ENCODE measurements at regions not wholly inside any gene's neighbourhood (a gene's known extent, or its start where the extent isn't known, plus 50 kb on each side); places are given as distances from the start of the nearest gene placed in this dataset.

DNA sequence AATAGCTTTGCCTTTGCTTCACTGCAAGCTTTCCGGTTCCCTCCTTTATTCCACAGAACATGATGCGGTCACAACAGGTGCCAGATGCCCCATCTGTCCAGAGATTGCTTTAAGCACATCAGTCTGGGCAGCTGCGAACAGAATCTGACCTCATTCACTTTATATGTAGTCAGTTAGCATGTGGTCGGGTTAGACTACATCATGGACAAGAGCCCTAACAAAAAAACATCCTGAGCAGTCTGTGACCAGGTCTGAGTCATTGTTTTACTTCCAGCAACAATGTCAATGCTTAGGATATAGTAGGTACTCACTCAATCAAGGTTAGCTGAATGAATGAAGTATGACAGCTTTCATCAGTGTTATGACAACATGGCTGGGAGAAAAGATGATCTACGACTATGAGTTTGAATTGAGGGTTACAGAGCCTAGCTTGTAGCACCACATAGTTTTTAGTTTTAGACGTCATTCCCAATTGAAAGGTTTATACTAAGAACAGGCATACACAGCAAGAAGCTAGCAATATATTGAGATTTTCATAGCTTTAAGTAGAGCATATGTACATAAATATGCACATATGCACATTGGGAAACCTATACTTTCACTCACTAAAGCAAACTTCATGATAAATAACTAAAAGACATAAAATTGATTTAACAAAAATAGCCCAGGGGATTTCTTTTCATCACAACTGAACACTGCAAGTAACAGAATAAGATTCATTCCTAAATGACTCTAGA, 64.2 kb upstream of the TMCC3 start:
- peak overlapping the region; percentile 80 for H3K27ac ChIP-seq (ENCODE audit: low read depth, low read length)
- H3K9ac ChIP-seq (ENCODE audit: low read depth in 1 of 3, low read length in 3 of 3), result peak overlapping the region in 1 of 3 donors; percentile 24
- H3K9me3 ChIP-seq (ENCODE audit: control insufficient read depth in 3 of 3, low read length in 3 of 3), result no peaks in the 10 kb centered on the region
- H3K4me3 ChIP-seq (ENCODE audit: low read length in 3 of 3), result no peak overlapping the region
- peaks cover 15 to 20% (median 17%) of the 10 kb centered on the region in 3 donors for H3K4me1 ChIP-seq (ENCODE audit: control insufficient read depth in 3 of 3, insufficient read depth in 3 of 3, low read length in 3 of 3)
- H3K27me3 ChIP-seq (ENCODE audit: control insufficient read depth in 3 of 3, insufficient read depth in 3 of 3, low read length in 3 of 3), result no peaks in the 10 kb centered on the region
- no peaks in the 10 kb centered on the region for H3K36me3 ChIP-seq (ENCODE audit: control insufficient read depth in 3 of 3, insufficient read depth in 3 of 3, low read length in 3 of 3)

DNA sequence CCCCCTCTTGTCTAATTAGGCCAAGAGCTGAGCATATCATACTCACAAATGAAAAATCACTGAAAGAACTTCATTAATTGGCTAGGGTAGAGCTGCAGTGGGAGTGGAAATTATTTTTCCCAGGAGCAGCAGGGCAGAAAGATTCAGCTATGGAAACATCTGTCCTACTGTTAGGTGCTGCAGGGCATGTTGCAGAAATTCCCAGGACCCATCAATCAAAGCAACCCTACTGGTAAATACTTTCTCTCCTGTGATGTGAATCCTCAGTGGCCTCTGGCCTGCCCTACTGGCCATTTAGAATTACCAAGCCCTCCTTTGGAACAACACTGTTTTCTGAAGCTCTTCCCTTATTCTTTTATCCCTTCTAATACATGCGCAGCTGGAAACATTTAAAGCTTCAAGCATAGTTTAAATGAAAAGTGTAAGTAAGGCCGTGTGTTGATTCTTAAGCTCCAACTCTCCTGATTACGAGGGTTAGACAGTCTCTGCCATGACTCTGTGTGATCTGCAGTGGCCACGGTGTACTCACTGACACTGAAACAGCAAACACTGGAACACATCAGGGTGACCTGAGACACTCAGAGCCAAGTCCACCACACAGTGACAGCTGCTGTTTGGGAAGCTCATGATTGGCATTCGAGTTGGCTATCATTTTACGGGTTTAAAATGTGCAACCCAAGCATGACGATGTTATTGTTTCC, 62.6 kb upstream of the TMCC3 start:
- peak overlapping the region; percentile 80 for H3K27ac ChIP-seq (ENCODE audit: low read depth, low read length)
- no peak overlapping the region for H3K4me3 ChIP-seq (ENCODE audit: low read length in 3 of 3)
- H3K36me3 ChIP-seq (ENCODE audit: control insufficient read depth in 3 of 3, insufficient read depth in 3 of 3, low read length in 3 of 3), result no peaks in the 10 kb centered on the region
- H3K9ac ChIP-seq (ENCODE audit: low read depth in 1 of 3, low read length in 3 of 3), result peak overlapping the region; percentile 23 to 61 (median 25)
- H3K9me3 ChIP-seq (ENCODE audit: control insufficient read depth in 3 of 3, low read length in 3 of 3), result no peaks in the 10 kb centered on the region
- H3K27me3 ChIP-seq (ENCODE audit: control insufficient read depth in 3 of 3, insufficient read depth in 3 of 3, low read length in 3 of 3), result no peaks in the 10 kb centered on the region
- peaks cover 15 to 20% (median 17%) of the 10 kb centered on the region in 3 donors for H3K4me1 ChIP-seq (ENCODE audit: control insufficient read depth in 3 of 3, insufficient read depth in 3 of 3, low read length in 3 of 3)

DNA sequence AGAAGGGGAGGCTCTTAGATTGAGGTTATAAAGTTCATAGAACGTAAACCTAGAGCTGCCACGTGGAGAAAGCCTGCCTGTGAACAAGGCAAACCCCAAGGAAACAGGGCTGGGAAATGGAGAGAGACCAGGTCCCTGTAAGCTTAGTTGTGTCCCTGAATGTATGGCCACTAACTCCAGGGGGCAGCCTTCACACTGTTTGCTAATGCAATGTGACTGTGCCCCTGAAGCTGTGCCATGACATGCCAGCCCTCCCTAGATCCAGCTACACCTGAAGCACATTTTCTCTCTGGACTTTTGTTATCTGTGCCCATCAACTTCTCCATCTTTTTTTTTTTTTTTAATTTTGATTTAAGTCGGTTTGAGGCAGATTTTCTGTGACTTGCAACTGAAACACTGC, 60.6 kb upstream of the TMCC3 start:
- no peak overlapping the region for H3K9ac ChIP-seq (ENCODE audit: low read depth in 1 of 3, low read length in 3 of 3)
- H3K27ac ChIP-seq (ENCODE audit: low read depth, low read length), result no peak overlapping the region
- H3K27me3 ChIP-seq (ENCODE audit: control insufficient read depth in 3 of 3, insufficient read depth in 3 of 3, low read length in 3 of 3), result no peaks in the 10 kb centered on the region
- H3K36me3 ChIP-seq (ENCODE audit: control insufficient read depth in 3 of 3, insufficient read depth in 3 of 3, low read length in 3 of 3), result no peaks in the 10 kb centered on the region
- peaks cover 12 to 27% (median 19%) of the 10 kb centered on the region in 3 donors for H3K4me1 ChIP-seq (ENCODE audit: control insufficient read depth in 3 of 3, insufficient read depth in 3 of 3, low read length in 3 of 3)
- H3K4me3 ChIP-seq (ENCODE audit: low read length in 3 of 3), result no peak overlapping the region
- no peaks in the 10 kb centered on the region for H3K9me3 ChIP-seq (ENCODE audit: control insufficient read depth in 3 of 3, low read length in 3 of 3)

DNA sequence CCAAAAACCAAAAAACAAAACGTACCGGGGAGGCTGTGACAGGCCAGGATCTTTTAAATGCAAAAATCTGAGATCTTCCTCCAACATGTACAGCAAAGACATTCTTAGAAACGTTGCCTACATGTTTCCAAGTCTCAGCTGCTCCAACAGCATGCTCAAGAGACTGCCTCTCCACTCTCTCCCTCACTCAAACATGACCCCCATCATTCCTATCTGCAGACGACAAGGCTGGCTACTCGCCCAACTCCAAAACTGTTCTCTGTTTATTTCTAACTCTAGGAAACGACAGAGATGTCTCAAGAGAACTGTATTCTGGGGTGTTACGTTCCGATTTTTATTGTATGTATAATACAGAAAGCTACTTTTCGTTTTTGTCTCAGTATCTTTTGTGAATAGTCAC, 57.5 kb upstream of the TMCC3 start:
- H3K4me3 ChIP-seq (ENCODE audit: low read length in 3 of 3), result no peak overlapping the region
- no peaks in the 10 kb centered on the region for H3K9me3 ChIP-seq (ENCODE audit: control insufficient read depth in 3 of 3, low read length in 3 of 3)
- no peaks in the 10 kb centered on the region for H3K36me3 ChIP-seq (ENCODE audit: control insufficient read depth in 3 of 3, insufficient read depth in 3 of 3, low read length in 3 of 3)
- H3K9ac ChIP-seq (ENCODE audit: low read depth in 1 of 3, low read length in 3 of 3), result no peak overlapping the region
- H3K27ac ChIP-seq (ENCODE audit: low read depth, low read length), result peak overlapping the region; percentile 19
- peaks cover 6 to 18% (median 15%) of the 10 kb centered on the region in 3 donors for H3K4me1 ChIP-seq (ENCODE audit: control insufficient read depth in 3 of 3, insufficient read depth in 3 of 3, low read length in 3 of 3)
- H3K27me3 ChIP-seq (ENCODE audit: control insufficient read depth in 3 of 3, insufficient read depth in 3 of 3, low read length in 3 of 3), result no peaks in the 10 kb centered on the region

DNA sequence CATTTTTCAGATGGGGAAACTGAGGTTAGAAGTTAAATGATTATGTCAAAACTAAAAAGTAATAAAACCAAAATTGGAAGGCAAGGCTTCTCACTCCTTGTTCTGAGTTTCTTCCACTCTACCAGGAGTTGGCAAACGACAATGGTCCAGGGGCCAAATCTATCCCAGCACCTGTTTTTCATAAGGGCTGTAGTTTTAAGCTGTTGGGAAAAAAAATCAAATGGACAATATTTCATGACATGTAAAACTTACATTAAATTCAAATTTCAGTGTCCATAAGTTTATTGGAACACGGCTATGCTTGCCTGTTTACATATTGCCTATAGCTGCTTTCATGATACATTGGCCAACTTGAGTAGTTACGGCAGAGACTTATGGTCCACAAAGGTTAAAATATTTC, 56.7 kb upstream of the TMCC3 start:
- Histone ChIP-seq H3K4me3 (ENCODE audit: low read length in 3 of 3) (no peak overlapping the region), H3K4me1 (ENCODE audit: control insufficient read depth in 3 of 3, insufficient read depth in 3 of 3, low read length in 3 of 3) (peaks cover 3 to 16% (median 13%) of the 10 kb centered on the region in 3 donors), H3K9ac (ENCODE audit: low read depth in 1 of 3, low read length in 3 of 3) (no peak overlapping the region), H3K36me3 (ENCODE audit: control insufficient read depth in 3 of 3, insufficient read depth in 3 of 3, low read length in 3 of 3) (no peaks in the 10 kb centered on the region), H3K9me3 (ENCODE audit: control insufficient read depth in 3 of 3, low read length in 3 of 3) (no peaks in the 10 kb centered on the region), H3K27me3 (ENCODE audit: control insufficient read depth in 3 of 3, insufficient read depth in 3 of 3, low read length in 3 of 3) (no peaks in the 10 kb centered on the region), H3K27ac (ENCODE audit: low read depth, low read length) (no peak overlapping the region)

DNA sequence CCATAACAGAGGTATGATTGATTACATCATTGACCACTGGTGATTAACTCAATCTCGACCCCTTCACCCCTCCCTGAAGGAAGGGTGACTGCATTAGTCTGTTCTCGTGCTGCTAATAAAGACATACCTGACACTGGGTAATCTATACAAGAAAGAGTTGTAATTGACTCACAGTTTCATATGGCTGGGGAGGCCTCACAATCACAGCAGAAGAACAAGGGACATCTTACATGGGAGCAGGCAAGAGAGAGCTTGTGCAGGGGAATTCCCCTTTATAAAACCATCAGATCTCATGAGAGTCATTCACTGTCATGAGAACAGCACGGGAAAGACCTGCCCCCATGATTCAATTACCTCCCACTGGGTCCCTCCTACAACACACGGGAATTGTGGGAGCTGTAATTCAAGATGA, 55.9 kb upstream of the TMCC3 start:
- H3K4me3 ChIP-seq (ENCODE audit: low read length in 3 of 3), result no peak overlapping the region
- no peaks in the 10 kb centered on the region for H3K27me3 ChIP-seq (ENCODE audit: control insufficient read depth in 3 of 3, insufficient read depth in 3 of 3, low read length in 3 of 3)
- no peaks in the 10 kb centered on the region for H3K36me3 ChIP-seq (ENCODE audit: control insufficient read depth in 3 of 3, insufficient read depth in 3 of 3, low read length in 3 of 3)
- H3K4me1 ChIP-seq (ENCODE audit: control insufficient read depth in 3 of 3, insufficient read depth in 3 of 3, low read length in 3 of 3), result peaks cover 3 to 16% (median 13%) of the 10 kb centered on the region in 3 donors
- H3K27ac ChIP-seq (ENCODE audit: low read depth, low read length), result no peak overlapping the region
- H3K9me3 ChIP-seq (ENCODE audit: control insufficient read depth in 3 of 3, low read length in 3 of 3), result no peaks in the 10 kb centered on the region
- H3K9ac ChIP-seq (ENCODE audit: low read depth in 1 of 3, low read length in 3 of 3), result no peak overlapping the region

DNA sequence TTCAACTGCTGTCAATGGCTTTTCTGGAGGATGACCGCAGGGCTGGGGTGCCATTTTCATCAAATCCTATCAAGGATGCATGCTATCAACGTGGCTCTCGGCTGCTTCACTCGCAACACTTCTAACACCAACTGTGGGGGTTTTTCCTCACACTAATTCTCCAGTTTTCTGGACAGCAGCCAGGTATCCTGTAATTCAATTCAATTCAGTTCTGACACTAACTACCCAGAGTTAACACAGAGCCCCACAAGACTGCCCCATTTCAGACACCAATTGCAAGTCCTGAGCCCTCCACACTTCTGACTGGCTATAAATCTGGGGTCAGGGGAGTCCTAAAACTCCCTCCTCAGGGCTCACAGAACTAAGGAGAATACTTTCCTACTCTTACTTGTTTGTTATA, 55.3 kb upstream of the TMCC3 start:
- Histone ChIP-seq H3K27ac (ENCODE audit: low read depth, low read length) (no peak overlapping the region), H3K9ac (ENCODE audit: low read depth in 1 of 3, low read length in 3 of 3) (no peak overlapping the region), H3K9me3 (ENCODE audit: control insufficient read depth in 3 of 3, low read length in 3 of 3) (no peaks in the 10 kb centered on the region), H3K27me3 (ENCODE audit: control insufficient read depth in 3 of 3, insufficient read depth in 3 of 3, low read length in 3 of 3) (no peaks in the 10 kb centered on the region), H3K4me1 (ENCODE audit: control insufficient read depth in 3 of 3, insufficient read depth in 3 of 3, low read length in 3 of 3) (peaks cover 3 to 16% (median 13%) of the 10 kb centered on the region in 3 donors), H3K36me3 (ENCODE audit: control insufficient read depth in 3 of 3, insufficient read depth in 3 of 3, low read length in 3 of 3) (no peaks in the 10 kb centered on the region), H3K4me3 (ENCODE audit: low read length in 3 of 3) (no peak overlapping the region)

DNA sequence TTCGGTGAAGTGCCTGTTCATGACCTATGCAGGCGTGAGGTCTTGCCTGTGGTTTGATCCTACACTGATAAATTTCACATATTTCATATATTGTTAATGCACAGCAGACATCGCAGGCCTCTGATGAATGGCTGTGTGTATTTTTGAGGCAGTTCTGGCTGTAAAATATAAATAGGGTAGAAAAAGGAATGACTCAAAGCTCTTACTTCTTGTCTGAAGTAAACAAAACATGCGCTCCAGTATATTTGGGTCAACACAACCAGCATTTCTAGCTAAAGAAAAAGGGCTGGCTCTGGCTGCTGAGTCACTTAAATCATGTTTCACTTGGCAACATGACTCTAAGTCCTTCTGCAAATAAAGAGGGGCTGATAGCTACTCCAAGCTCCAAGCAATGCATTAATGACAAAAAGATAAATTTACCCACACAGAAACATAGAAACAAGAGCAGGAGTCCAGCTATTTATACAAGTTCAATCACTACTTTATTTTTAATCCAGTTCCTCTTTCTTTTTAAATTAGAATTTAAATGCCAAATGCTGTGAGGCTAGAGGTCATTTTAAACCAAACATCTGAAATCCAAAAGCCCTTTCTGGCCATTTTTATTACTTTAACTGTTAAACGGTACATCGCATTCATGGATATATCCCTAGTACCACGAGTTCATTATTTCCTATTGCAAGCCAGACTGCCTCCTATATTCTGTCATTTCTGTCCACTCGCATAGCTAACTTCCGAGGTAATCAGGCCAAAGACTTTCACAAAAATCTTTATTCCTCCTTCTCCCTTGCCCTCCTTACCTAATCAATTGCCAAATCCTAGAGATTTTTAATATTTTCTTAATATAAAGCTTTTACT, 54.3 kb upstream of the TMCC3 start:
- H3K4me1 ChIP-seq (ENCODE audit: control insufficient read depth in 3 of 3, insufficient read depth in 3 of 3, low read length in 3 of 3), result peaks cover 3 to 16% (median 13%) of the 10 kb centered on the region in 3 donors
- peak overlapping the region; percentile 6 for H3K27ac ChIP-seq (ENCODE audit: low read depth, low read length)
- H3K4me3 ChIP-seq (ENCODE audit: low read length in 3 of 3), result no peak overlapping the region
- H3K9ac ChIP-seq (ENCODE audit: low read depth in 1 of 3, low read length in 3 of 3), result no peak overlapping the region
- no peaks in the 10 kb centered on the region for H3K36me3 ChIP-seq (ENCODE audit: control insufficient read depth in 3 of 3, insufficient read depth in 3 of 3, low read length in 3 of 3)
- no peaks in the 10 kb centered on the region for H3K9me3 ChIP-seq (ENCODE audit: control insufficient read depth in 3 of 3, low read length in 3 of 3)
- no peaks in the 10 kb centered on the region for H3K27me3 ChIP-seq (ENCODE audit: control insufficient read depth in 3 of 3, insufficient read depth in 3 of 3, low read length in 3 of 3)

DNA sequence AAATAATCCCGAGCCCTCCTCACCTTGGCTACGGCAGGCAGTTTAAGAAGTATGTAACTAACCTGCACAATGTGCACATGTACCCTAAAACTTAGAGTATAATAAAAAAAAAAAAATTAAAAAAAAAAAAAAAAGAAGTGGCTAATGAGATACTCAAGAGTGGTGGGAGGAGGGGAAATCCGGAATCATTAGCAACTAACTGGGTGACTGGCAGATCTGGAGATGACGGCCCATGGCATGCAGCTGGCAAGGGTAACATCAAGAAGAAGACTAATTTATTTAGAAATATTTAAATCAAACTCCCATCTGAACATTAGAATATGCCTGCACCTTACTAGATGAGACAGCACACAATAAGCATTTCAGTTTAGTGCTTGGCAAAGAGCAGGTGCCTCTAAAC, 52.3 kb upstream of the TMCC3 start:
- Histone ChIP-seq H3K4me3 (ENCODE audit: low read length in 3 of 3) (no peak overlapping the region), H3K4me1 (ENCODE audit: control insufficient read depth in 3 of 3, insufficient read depth in 3 of 3, low read length in 3 of 3) (peaks cover 3 to 13% (median 13%) of the 10 kb centered on the region in 3 donors), H3K9ac (ENCODE audit: low read depth in 1 of 3, low read length in 3 of 3) (no peak overlapping the region), H3K27ac (ENCODE audit: low read depth, low read length) (no peak overlapping the region), H3K9me3 (ENCODE audit: control insufficient read depth in 3 of 3, low read length in 3 of 3) (no peaks in the 10 kb centered on the region), H3K27me3 (ENCODE audit: control insufficient read depth in 3 of 3, insufficient read depth in 3 of 3, low read length in 3 of 3) (no peaks in the 10 kb centered on the region), H3K36me3 (ENCODE audit: control insufficient read depth in 3 of 3, insufficient read depth in 3 of 3, low read length in 3 of 3) (no peaks in the 10 kb centered on the region)

Measured in skeletal muscle tissue (tissue), 3 donors.